Nephron (organoid): ENCODE measurements at regions not wholly inside any gene's neighbourhood (a gene's known extent, or its start where the extent isn't known, plus 50 kb on each side); places are given as distances from the start of the nearest gene placed in this dataset.

Experiments
- H3K27ac Mint-ChIP-seq, 3 experiments: 2 replicates each; pipeline ENCODE4 v1.8.0; 2020; ENCODE audit warnings: mixed read lengths in 3 of 3, mild to moderate bottlenecking in 2 of 3, moderate library complexity in 1 of 3
- H3K27me3 Mint-ChIP-seq: 2 replicates; pipeline ENCODE4 v1.8.0; 2021; ENCODE audit warnings: low read depth, mild to moderate bottlenecking, moderate library complexity, mixed read lengths
- H3K36me3 Mint-ChIP-seq: 2 replicates; pipeline ENCODE4 v1.8.0; 2020; ENCODE audit warnings: low read depth, mixed read lengths
- H3K4me1 Mint-ChIP-seq: 2 replicates; pipeline ENCODE4 v1.8.0; 2020; ENCODE audit warnings: mixed read lengths
- H3K4me3 Mint-ChIP-seq, 3 experiments: 2 replicates each; pipeline ENCODE4 v1.8.0; 2020; ENCODE audit warnings: mild to moderate bottlenecking in 3 of 3, mixed read lengths in 3 of 3, moderate library complexity in 2 of 3
- H3K9me3 Mint-ChIP-seq: 2 replicates; pipeline ENCODE4 v1.8.0; 2020; ENCODE audit warnings: mixed read lengths
- TF ChIP-seq, protein P1 (sequence below), 3 experiments: fragments of 200-600 bp; sonication (generic); IDR thresholded peaks; one replicate each; pipeline ENCODE4 v1.5.0; 2021; ENCODE audit warnings: antibody characterized with exemption in 3 of 3; ENCODE audit not compliant: unreplicated experiment in 3 of 3

GRCh38 chr13:53844473-53845146 is 816.0 kb downstream of the OLFM4 start:
- no peaks in the 10 kb centered on the region for H3K36me3 Mint-ChIP-seq
- peaks cover 8% of the 10 kb centered on the region for H3K4me1 Mint-ChIP-seq
- peaks cover 4% of the 10 kb centered on the region for H3K9me3 Mint-ChIP-seq
- no peak overlapping the region for H3K4me3 Mint-ChIP-seq
- TF ChIP-seq, protein P1, sequence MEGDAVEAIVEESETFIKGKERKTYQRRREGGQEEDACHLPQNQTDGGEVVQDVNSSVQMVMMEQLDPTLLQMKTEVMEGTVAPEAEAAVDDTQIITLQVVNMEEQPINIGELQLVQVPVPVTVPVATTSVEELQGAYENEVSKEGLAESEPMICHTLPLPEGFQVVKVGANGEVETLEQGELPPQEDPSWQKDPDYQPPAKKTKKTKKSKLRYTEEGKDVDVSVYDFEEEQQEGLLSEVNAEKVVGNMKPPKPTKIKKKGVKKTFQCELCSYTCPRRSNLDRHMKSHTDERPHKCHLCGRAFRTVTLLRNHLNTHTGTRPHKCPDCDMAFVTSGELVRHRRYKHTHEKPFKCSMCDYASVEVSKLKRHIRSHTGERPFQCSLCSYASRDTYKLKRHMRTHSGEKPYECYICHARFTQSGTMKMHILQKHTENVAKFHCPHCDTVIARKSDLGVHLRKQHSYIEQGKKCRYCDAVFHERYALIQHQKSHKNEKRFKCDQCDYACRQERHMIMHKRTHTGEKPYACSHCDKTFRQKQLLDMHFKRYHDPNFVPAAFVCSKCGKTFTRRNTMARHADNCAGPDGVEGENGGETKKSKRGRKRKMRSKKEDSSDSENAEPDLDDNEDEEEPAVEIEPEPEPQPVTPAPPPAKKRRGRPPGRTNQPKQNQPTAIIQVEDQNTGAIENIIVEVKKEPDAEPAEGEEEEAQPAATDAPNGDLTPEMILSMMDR (IDR thresholded peaks at IDR 0.05; ENCODE audit: unreplicated experiment in 3 of 3) = no peak
- H3K27me3 Mint-ChIP-seq = no peaks in the 10 kb centered on the region
- H3K27ac Mint-ChIP-seq = no peak overlapping the region

GRCh38 chr13:53847502-53847901 is 818.9 kb downstream of the OLFM4 start:
- no peaks in the 10 kb centered on the region for H3K9me3 Mint-ChIP-seq
- H3K27ac Mint-ChIP-seq = no peak overlapping the region
- no peaks in the 10 kb centered on the region for H3K27me3 Mint-ChIP-seq
- H3K4me3 Mint-ChIP-seq = no peak overlapping the region
- TF ChIP-seq, protein P1 (IDR thresholded peaks at IDR 0.05; ENCODE audit: unreplicated experiment in 3 of 3) = no peak
- peaks cover 8% of the 10 kb centered on the region for H3K4me1 Mint-ChIP-seq
- H3K36me3 Mint-ChIP-seq = no peaks in the 10 kb centered on the region

DNA sequence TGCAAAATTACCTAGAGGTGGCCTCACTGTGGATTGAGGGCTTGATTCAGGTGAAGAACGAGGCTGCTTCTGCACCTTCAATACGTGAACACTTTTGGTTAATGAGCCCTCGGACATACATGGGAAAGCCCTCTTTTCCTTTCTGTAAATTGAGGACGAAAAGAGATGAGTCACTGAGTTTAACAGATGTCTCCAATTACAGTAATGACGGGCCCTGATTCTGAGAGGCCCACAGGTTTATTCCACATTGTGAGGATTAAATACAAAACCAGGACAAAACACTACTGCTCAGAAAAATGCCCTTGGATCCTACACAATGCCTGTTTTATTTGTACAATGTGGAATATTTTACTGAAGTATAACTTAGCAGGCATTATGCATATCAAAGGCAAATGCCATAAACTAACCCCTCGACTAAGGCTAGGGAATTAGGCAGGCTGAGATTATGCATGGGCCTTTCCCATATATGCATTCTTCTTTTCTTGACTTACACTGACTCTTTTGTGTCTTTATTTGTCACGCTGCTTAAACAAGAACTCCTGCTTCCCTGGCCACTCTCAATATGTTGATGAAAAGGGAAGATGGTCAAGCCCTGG is 819.9 kb downstream of the OLFM4 start:
- no peaks in the 10 kb centered on the region for H3K36me3 Mint-ChIP-seq
- H3K4me3 Mint-ChIP-seq = no peak overlapping the region
- peaks cover 8% of the 10 kb centered on the region for H3K4me1 Mint-ChIP-seq
- no peaks in the 10 kb centered on the region for H3K9me3 Mint-ChIP-seq
- TF ChIP-seq, protein P1 (IDR thresholded peaks at IDR 0.05; ENCODE audit: unreplicated experiment in 3 of 3) = no peak
- no peak overlapping the region for H3K27ac Mint-ChIP-seq
- H3K27me3 Mint-ChIP-seq = no peaks in the 10 kb centered on the region

GRCh38 chr13:53854321-53854720 is 825.7 kb downstream of the OLFM4 start:
- no peaks in the 10 kb centered on the region for H3K4me1 Mint-ChIP-seq
- no peaks in the 10 kb centered on the region for H3K36me3 Mint-ChIP-seq
- TF ChIP-seq, protein P1 (IDR thresholded peaks at IDR 0.05; ENCODE audit: unreplicated experiment in 3 of 3) = no peak
- H3K27me3 Mint-ChIP-seq = no peaks in the 10 kb centered on the region
- H3K4me3 Mint-ChIP-seq = no peak overlapping the region
- H3K27ac Mint-ChIP-seq = no peak overlapping the region
- H3K9me3 Mint-ChIP-seq = no peaks in the 10 kb centered on the region

- Mint-ChIP-seq H3K27me3 (no peaks in the 10 kb centered on the region), H3K4me1 (no peaks in the 10 kb centered on the region), H3K9me3 (no peaks in the 10 kb centered on the region), H3K4me3 (no peak overlapping the region), H3K36me3 (no peaks in the 10 kb centered on the region), H3K27ac (no peak overlapping the region)
- TF ChIP-seq, protein P1 (IDR thresholded peaks at IDR 0.05; ENCODE audit: unreplicated experiment in 3 of 3) = no peak
Measured at GRCh38 chr13:53856573-53857195, 828.1 kb downstream of the OLFM4 start.
